Activated CD4-positive, alpha-beta T cell treated with anti-CD3 and anti-CD28 coated beads for 24 hours (primary cell): ENCODE measurements at regions not wholly inside any gene's neighbourhood (a gene's known extent, or its start where the extent isn't known, plus 50 kb on each side); places are given as distances from the start of the nearest gene placed in this dataset.

ENCODE experiments used
- DNase-seq, 2 donors: peaks; one replicate each; pipeline ENCODE4 v3.0.0-alpha.2; 2020; ENCODE audit warnings: low read depth in 2 of 2

- no peak for DNase-seq
Observed at GRCh38 chr5:72000707-72001106, 106.6 kb upstream of the MAP1B start.

- no peak for DNase-seq
Observed at GRCh38 chr5:72005671-72006070, 101.6 kb upstream of the MAP1B start.

- DNase-seq: no peak
Observed at GRCh38 chr5:72006361-72006760, 100.9 kb upstream of the MAP1B start.

GRCh38 chr5:72007336-72008111, 99.8 kb upstream of the MAP1B start:
- DNase-seq: no peak

- DNase-seq: no peak
Observed at GRCh38 chr5:72009280-72009679, 98.0 kb upstream of the MAP1B start.

GRCh38 chr5:72010430-72010829, 96.8 kb upstream of the MAP1B start:
- no peak for DNase-seq

- DNase-seq: no peak
Observed at GRCh38 chr5:72012906-72013305, 94.4 kb upstream of the MAP1B start.

- no peak for DNase-seq
Observed at GRCh38 chr5:72013766-72014624, 93.3 kb upstream of the MAP1B start.

GRCh38 chr5:72015103-72015548, 92.1 kb upstream of the MAP1B start:
- DNase-seq: no peak

- peak; percentile 49 to 60 for DNase-seq
Observed at GRCh38 chr5:72018143-72018803, 89.0 kb upstream of the MAP1B start.

GRCh38 chr5:72020161-72020983, 86.9 kb upstream of the MAP1B start:
- no peak for DNase-seq

- DNase-seq: no peak
Observed at GRCh38 chr5:72021651-72022357, 85.5 kb upstream of the MAP1B start.

GRCh38 chr5:72028382-72028781, 78.9 kb upstream of the MAP1B start:
- no peak for DNase-seq

GRCh38 chr5:72030237-72030636, 77.0 kb upstream of the MAP1B start:
- DNase-seq: no peak

GRCh38 chr5:72032788-72033187, 74.5 kb upstream of the MAP1B start:
- no peak for DNase-seq

- no peak for DNase-seq
Observed at GRCh38 chr5:72034770-72035169, 72.5 kb upstream of the MAP1B start.

GRCh38 chr5:72035831-72036230, 71.4 kb upstream of the MAP1B start:
- DNase-seq: no peak

GRCh38 chr5:72036951-72037350, 70.3 kb upstream of the MAP1B start:
- DNase-seq: no peak

- DNase-seq: no peak
Observed at GRCh38 chr5:72040513-72040912, 66.8 kb upstream of the MAP1B start.

GRCh38 chr5:72041654-72042053, 65.6 kb upstream of the MAP1B start:
- no peak for DNase-seq

- no peak for DNase-seq
Observed at GRCh38 chr5:72042097-72042496, 65.2 kb upstream of the MAP1B start.
